GM23248 (cell line): ENCODE measurements at regions not wholly inside any gene's neighbourhood (a gene's known extent, or its start where the extent isn't known, plus 50 kb on each side); places are given as distances from the start of the nearest gene placed in this dataset.

Source experiments
- DNase-seq: peaks from one replicate; pipeline ENCODE4 v3.0.0-alpha.2; 2015
- H2AFZ ChIP-seq: fragments of 200-600 bp; sonication (generic); 2 replicates; pipeline ENCODE4 v1.6.1; 2016; ENCODE audit warnings: antibody characterized with exemption
- H3F3A ChIP-seq: fragments of 200-600 bp; sonication (generic); 2 replicates; pipeline ENCODE4 v1.6.1; 2016; ENCODE audit warnings: mild to moderate bottlenecking, antibody characterized with exemption, mixed run types; ENCODE audit not compliant: insufficient read depth
- H3K27ac ChIP-seq: fragments of 200-600 bp; sonication (generic); 2 replicates; pipeline ENCODE4 v1.5.1; 2016; ENCODE audit warnings: mild to moderate bottlenecking
- H3K27me3 ChIP-seq: fragments of 200-600 bp; sonication (generic); replicated peaks from 2 replicates; pipeline ENCODE4 v1.6.1; 2016; ENCODE audit warnings: mild to moderate bottlenecking; ENCODE audit not compliant: insufficient read depth
- H3K36me3 ChIP-seq: fragments of 200-600 bp; sonication (generic); 2 replicates; pipeline ENCODE4 v1.6.1; 2016; ENCODE audit warnings: low read depth, mild to moderate bottlenecking
- H3K4me1 ChIP-seq: fragments of 200-600 bp; sonication (generic); 2 replicates; pipeline ENCODE4 v1.6.1; 2016; ENCODE audit warnings: mild to moderate bottlenecking; ENCODE audit not compliant: insufficient read depth
- H3K4me2 ChIP-seq: fragments of 200-600 bp; sonication (generic); one replicate; pipeline ENCODE4 v1.6.1; 2016; ENCODE audit warnings: mild to moderate bottlenecking; ENCODE audit not compliant: unreplicated experiment
- H3K4me3 ChIP-seq: fragments of 200-600 bp; sonication (generic); 2 replicates; pipeline ENCODE4 v1.5.1; 2016; ENCODE audit warnings: mild to moderate bottlenecking
- H3K79me2 ChIP-seq: fragments of 200-600 bp; sonication (generic); 2 replicates; pipeline ENCODE4 v1.6.1; 2016; ENCODE audit warnings: mild to moderate bottlenecking; ENCODE audit not compliant: insufficient read depth
- H3K9ac ChIP-seq: fragments of 200-600 bp; sonication (generic); 2 replicates; pipeline ENCODE4 v1.6.1; 2016; ENCODE audit warnings: mild to moderate bottlenecking
- H3K9me2 ChIP-seq: fragments of 200-600 bp; sonication (generic); 2 replicates; pipeline ENCODE4 v1.6.1; 2016; ENCODE audit warnings: mixed run types, mild to moderate bottlenecking, moderate library complexity; ENCODE audit not compliant: insufficient read depth
- H3K9me3 ChIP-seq: fragments of 200-600 bp; sonication (generic); one replicate; pipeline ENCODE4 v1.6.1; 2017; ENCODE audit warnings: low read depth
- H4K20me1 ChIP-seq: fragments of 200-600 bp; sonication (generic); 2 replicates; pipeline ENCODE4 v1.6.0; 2016; ENCODE audit not compliant: insufficient read depth
- EZH2 ChIP-seq: fragments of 200-600 bp; sonication (generic); IDR thresholded peaks from 2 replicates; pipeline ENCODE4 v1.6.1; 2018; ENCODE audit warnings: antibody characterized with exemption, mild to moderate bottlenecking; ENCODE audit not compliant: insufficient read depth, poor library complexity, severe bottlenecking
- EZH2phosphoT487 ChIP-seq: fragments of 200-600 bp; sonication (generic); IDR thresholded peaks from 2 replicates; pipeline ENCODE4 v1.6.1; 2018; ENCODE audit warnings: antibody characterized with exemption, moderate library complexity, mild to moderate bottlenecking, low read depth; ENCODE audit not compliant: insufficient read depth
- WGBS, 2 experiments: methylation state at CpG; one replicate each; pipeline ENCODE4 v1.1.6; 2015 to 2017; ENCODE audit warnings: low lambda C conversion rate in 2 of 2, low coverage in 1 of 2; ENCODE audit errors: missing lambda C conversion rate in 2 of 2; 5-methylcytosine and 5-hydroxymethylcytosine counted together
- in situ Hi-C: fragments of 300-500 bp; cut with MboI; formaldehyde crosslinking; loops from 2 replicates; pipeline ENCODE4 v1.15.0; 2020

- Histone ChIP-seq H4K20me1 (no peaks in the 10 kb centered on the region), H3K4me2 (no peak overlapping the region), H3K79me2 (no peaks in the 10 kb centered on the region), H3K9me3 (no peaks in the 10 kb centered on the region), H3K27ac (no peak overlapping the region), H3K27me3 (no peaks in the 10 kb centered on the region), H3K4me1 (peaks cover 6% of the 10 kb centered on the region), H2AFZ (no peak overlapping the region), H3F3A (no peaks in the 10 kb centered on the region), H3K4me3 (no peak overlapping the region), H3K36me3 (no peaks in the 10 kb centered on the region), H3K9me2 (no peaks in the 10 kb centered on the region), H3K9ac (no peak overlapping the region)
- no peak for TF ChIP-seq EZH2
- no peak for TF ChIP-seq EZH2phosphoT487
- 87 to 92% methylated on average over 2 of the region's 2 CpGs for WGBS, 2 experiments
- DNase-seq = no peak
- in situ Hi-C loops = no loop called here
Measured at GRCh38 chr3:106217745-106218144, 348.9 kb upstream of the CBLB start.

GRCh38 chr3:106227068-106227467 is 358.3 kb upstream of the CBLB start:
- Histone ChIP-seq H3K4me3 (no peak overlapping the region), H3K9me2 (no peaks in the 10 kb centered on the region), H2AFZ (no peak overlapping the region), H3K9ac (no peak overlapping the region), H3K4me2 (no peak overlapping the region), H3F3A (no peaks in the 10 kb centered on the region), H3K36me3 (no peaks in the 10 kb centered on the region), H4K20me1 (no peaks in the 10 kb centered on the region), H3K4me1 (peaks cover 9% of the 10 kb centered on the region; the same call in 1 of the 2 replicates), H3K9me3 (no peaks in the 10 kb centered on the region), H3K79me2 (no peaks in the 10 kb centered on the region), H3K27me3 (no peaks in the 10 kb centered on the region), H3K27ac (no peak overlapping the region)
- TF ChIP-seq EZH2phosphoT487 (no peak), EZH2 (no peak)
- no peak for DNase-seq
- 75 to 81% methylated on average over 3 of the region's 3 CpGs for WGBS, 2 experiments
- in situ Hi-C loops = no loop called here

- Histone ChIP-seq H3K9me3 (no peaks in the 10 kb centered on the region), H3F3A (peaks cover 4% of the 10 kb centered on the region; the same call in 1 of the 2 replicates), H3K27me3 (no peaks in the 10 kb centered on the region), H3K36me3 (no peaks in the 10 kb centered on the region), H3K9me2 (no peaks in the 10 kb centered on the region), H3K79me2 (no peaks in the 10 kb centered on the region), H3K9ac (no peak overlapping the region), H2AFZ (peak overlapping the region; percentile 42; the same call in 1 of the 2 replicates), H3K4me1 (peaks cover 17% of the 10 kb centered on the region), H4K20me1 (no peaks in the 10 kb centered on the region), H3K4me2 (no peak overlapping the region), H3K4me3 (no peak overlapping the region), H3K27ac (no peak overlapping the region)
- TF ChIP-seq EZH2 (no peak), EZH2phosphoT487 (no peak)
- in situ Hi-C loops = no loop called here
- WGBS, 2 experiments = 74 to 86% methylated on average over 2 of the region's 2 CpGs
- DNase-seq = no peak
Measured at GRCh38 chr3:106228271-106228670, 359.5 kb upstream of the CBLB start.

- peaks cover 30% of the 10 kb centered on the region for H3K4me1 ChIP-seq
- in situ Hi-C loops = no loop called here
- H3K27ac ChIP-seq = no peak overlapping the region
- no peaks in the 10 kb centered on the region for H3K27me3 ChIP-seq
- H3K79me2 ChIP-seq = no peaks in the 10 kb centered on the region
- H3K9me3 ChIP-seq = no peaks in the 10 kb centered on the region
- H4K20me1 ChIP-seq = no peaks in the 10 kb centered on the region
- H3K4me2 ChIP-seq = no peak overlapping the region
- no peaks in the 10 kb centered on the region for H3K9me2 ChIP-seq
- no peak for DNase-seq
- H3K9ac ChIP-seq = no peak overlapping the region
- peak overlapping the region; percentile 62; the same call in 1 of the 2 replicates for H2AFZ ChIP-seq
- H3F3A ChIP-seq = peaks cover 5% of the 10 kb centered on the region; the same call in 1 of the 2 replicates
- H3K36me3 ChIP-seq = no peaks in the 10 kb centered on the region
- TF ChIP-seq EZH2 = no peak
- H3K4me3 ChIP-seq = no peak overlapping the region
- 77 to 85% methylated on average over 4 of the region's 4 CpGs for WGBS, 2 experiments
Measured at GRCh38 chr3:106229495-106230278, 360.9 kb upstream of the CBLB start.
